HG03432 (cell line): ENCODE measurements at regions not wholly inside any gene's neighbourhood (a gene's known extent, or its start where the extent isn't known, plus 50 kb on each side); places are given as distances from the start of the nearest gene placed in this dataset.
A peak's percentile ranks its signal among the peaks of the same experiment; 100 is the strongest.

Experiments used
- ATAC-seq: cut with Tn5 transposase; IDR thresholded peaks from one replicate; pipeline ENCODE4 v1.9.1; 2021; ENCODE audit warnings: mild to moderate bottlenecking, moderate library complexity; ENCODE audit not compliant: unreplicated experiment

DNA sequence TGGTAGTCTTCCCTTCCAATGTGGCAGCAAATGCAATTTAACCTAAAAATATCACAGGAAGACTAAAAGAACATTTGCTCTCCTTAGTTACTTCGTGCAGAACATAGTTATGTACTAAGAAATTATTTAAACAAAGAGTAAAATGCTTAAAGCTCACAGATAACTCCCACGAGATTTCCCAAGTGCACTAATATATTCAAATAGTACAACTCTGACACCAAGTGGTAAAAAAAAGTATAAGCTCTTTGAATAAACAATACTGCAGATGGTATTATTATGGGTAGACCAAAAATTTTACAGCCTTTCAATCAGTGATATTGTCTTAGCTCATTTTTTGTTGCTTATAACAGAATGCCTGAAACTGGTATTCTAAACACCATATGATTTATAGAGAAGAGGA, 52.8 kb upstream of the FILIP1 start:
- peak; percentile 45 for ATAC-seq

DNA sequence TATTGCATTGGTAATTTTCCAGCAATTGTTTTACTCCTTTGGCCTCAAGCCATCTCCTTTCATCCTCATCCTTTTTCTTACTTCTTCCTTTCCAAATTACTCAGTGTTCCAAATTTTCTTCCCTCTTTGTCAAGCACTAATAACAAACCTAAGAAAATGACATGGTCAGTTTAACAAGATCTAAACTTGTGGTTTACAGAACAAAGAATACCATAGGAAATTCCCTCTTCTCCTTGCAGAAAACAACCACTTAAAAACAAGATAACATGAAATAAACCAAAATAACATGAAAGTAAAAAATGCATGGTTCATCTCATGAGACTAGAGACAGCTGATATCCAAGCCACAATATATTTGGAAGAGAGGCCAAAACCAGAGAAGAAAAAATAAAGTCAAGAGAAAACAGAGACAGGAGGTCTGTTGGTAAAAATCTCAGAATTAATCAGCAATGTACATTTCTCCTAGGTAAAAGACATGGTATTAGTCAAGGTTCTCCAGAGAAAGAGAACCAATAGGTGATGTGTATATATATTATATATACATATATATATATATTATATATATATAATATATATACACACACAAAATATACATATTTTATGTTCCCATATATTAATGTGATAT, 51.0 kb upstream of the SENP6 start:
- peak; percentile 58 for ATAC-seq

DNA sequence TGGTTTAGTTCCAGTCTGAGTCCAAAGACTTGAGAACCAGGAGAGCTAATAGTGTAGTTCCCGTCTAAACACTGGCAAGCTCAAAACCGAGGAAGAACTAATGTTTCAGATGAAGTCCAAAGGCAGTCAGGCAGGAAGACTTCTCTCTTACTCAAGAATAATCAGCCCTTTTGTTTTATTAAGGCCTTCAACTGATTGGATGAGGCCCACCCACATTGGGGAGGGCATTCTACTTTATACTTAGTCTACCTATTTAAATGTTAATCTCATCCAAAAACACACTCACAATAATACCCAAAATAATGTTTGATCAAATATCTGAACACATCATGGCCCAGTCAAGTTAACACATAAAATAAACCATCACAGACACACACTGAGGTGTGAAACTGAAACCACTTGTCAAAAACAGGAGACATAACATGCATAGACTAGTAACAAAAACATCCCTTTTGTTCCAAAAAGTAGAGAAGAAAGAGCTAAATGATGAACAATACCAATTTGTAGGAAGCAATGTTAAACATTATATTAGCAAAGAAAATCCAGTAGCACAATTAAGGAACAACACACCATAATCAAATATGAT, 50.2 kb upstream of the SENP6 start:
- ATAC-seq: peak; percentile 51
